ENCODE measurements at regions not wholly inside any gene's neighbourhood (a gene's known extent, or its start where the extent isn't known, plus 50 kb on each side); places are given as distances from the start of the nearest gene placed in this dataset.

GRCh38 chr2:17262854-17263569 lies 255.2 kb downstream of the RAD51AP2 start:
- no peak for TF ChIP-seq CTCF (IDR thresholded peaks at IDR 0.05)
- no peak overlapping the region for H3K9ac ChIP-seq
- no peaks in the 10 kb centered on the region for H3K27me3 ChIP-seq (ENCODE audit: control insufficient read depth, insufficient read depth, low read length)
- no peaks in the 10 kb centered on the region for H3K4me1 ChIP-seq
- no peaks in the 10 kb centered on the region for H3K9me3 ChIP-seq (ENCODE audit: control insufficient read depth, low read length)
- no peaks in the 10 kb centered on the region for H3K79me2 ChIP-seq
- H3K27ac ChIP-seq, result no peak overlapping the region
- H3K4me2 ChIP-seq (ENCODE audit: low read length), result no peak overlapping the region
- H2AFZ ChIP-seq, result no peak overlapping the region
- no peak overlapping the region for H3K4me3 ChIP-seq (ENCODE audit: low read depth, low read length)
- H3K36me3 ChIP-seq (ENCODE audit: control insufficient read depth, insufficient read depth, low read length), result no peaks in the 10 kb centered on the region

- no peaks in the 10 kb centered on the region for H3K4me1 ChIP-seq
- no peaks in the 10 kb centered on the region for H3K27me3 ChIP-seq (ENCODE audit: control insufficient read depth, insufficient read depth, low read length)
- H3K36me3 ChIP-seq (ENCODE audit: control insufficient read depth, insufficient read depth, low read length), result no peaks in the 10 kb centered on the region
- no peak for TF ChIP-seq CTCF (IDR thresholded peaks at IDR 0.05)
- H3K79me2 ChIP-seq, result no peaks in the 10 kb centered on the region
- no peak overlapping the region for H2AFZ ChIP-seq
- no peaks in the 10 kb centered on the region for H3K9me3 ChIP-seq (ENCODE audit: control insufficient read depth, low read length)
- H3K4me3 ChIP-seq (ENCODE audit: low read depth, low read length), result no peak overlapping the region
- no peak overlapping the region for H3K9ac ChIP-seq
- no peak overlapping the region for H3K27ac ChIP-seq
- H3K4me2 ChIP-seq (ENCODE audit: low read length), result no peak overlapping the region
These were observed 258.6 kb downstream of the RAD51AP2 start for GRCh38 chr2:17259613-17260012.

GRCh38 chr2:17258861-17259260 lies 259.4 kb downstream of the RAD51AP2 start:
- Histone ChIP-seq H3K79me2 (no peaks in the 10 kb centered on the region), H3K27me3 (ENCODE audit: control insufficient read depth, insufficient read depth, low read length) (no peaks in the 10 kb centered on the region), H3K4me3 (ENCODE audit: low read depth, low read length) (no peak overlapping the region), H3K36me3 (ENCODE audit: control insufficient read depth, insufficient read depth, low read length) (no peaks in the 10 kb centered on the region), H3K9me3 (ENCODE audit: control insufficient read depth, low read length) (no peaks in the 10 kb centered on the region), H3K4me1 (no peaks in the 10 kb centered on the region), H3K27ac (no peak overlapping the region), H2AFZ (no peak overlapping the region), H3K9ac (no peak overlapping the region), H3K4me2 (ENCODE audit: low read length) (no peak overlapping the region)
- no peak for TF ChIP-seq CTCF (IDR thresholded peaks at IDR 0.05)

- H2AFZ ChIP-seq, result no peak overlapping the region
- no peaks in the 10 kb centered on the region for H3K9me3 ChIP-seq (ENCODE audit: control insufficient read depth, low read length)
- H3K36me3 ChIP-seq (ENCODE audit: control insufficient read depth, insufficient read depth, low read length), result no peaks in the 10 kb centered on the region
- TF ChIP-seq CTCF (IDR thresholded peaks at IDR 0.05), result no peak
- H3K4me2 ChIP-seq (ENCODE audit: low read length), result no peak overlapping the region
- H3K4me1 ChIP-seq, result no peaks in the 10 kb centered on the region
- no peaks in the 10 kb centered on the region for H3K79me2 ChIP-seq
- H3K27me3 ChIP-seq (ENCODE audit: control insufficient read depth, insufficient read depth, low read length), result no peaks in the 10 kb centered on the region
- H3K27ac ChIP-seq, result no peak overlapping the region
- no peak overlapping the region for H3K9ac ChIP-seq
- no peak overlapping the region for H3K4me3 ChIP-seq (ENCODE audit: low read depth, low read length)
These were observed 260.9 kb downstream of the RAD51AP2 start for GRCh38 chr2:17257189-17257909.

Data from parathyroid adenoma (tissue), 2 donors.